Dermis microvascular lymphatic vessel endothelial cell (primary cell): ENCODE measurements at regions not wholly inside any gene's neighbourhood (a gene's known extent, or its start where the extent isn't known, plus 50 kb on each side); places are given as distances from the start of the nearest gene placed in this dataset.
"Not testable (repeated sequence)": the region's sequence is repeated elsewhere in the genome, so short reads cannot be mapped to it uniquely, and the experiment has no call there.

ENCODE experiments used
- DNase-seq, 2 donors: peaks; one replicate each; pipeline versions ENCODE4 v3.0.0 to v3.0.0-alpha.2; 2010; ENCODE audit warnings: low read depth in 2 of 2

DNA sequence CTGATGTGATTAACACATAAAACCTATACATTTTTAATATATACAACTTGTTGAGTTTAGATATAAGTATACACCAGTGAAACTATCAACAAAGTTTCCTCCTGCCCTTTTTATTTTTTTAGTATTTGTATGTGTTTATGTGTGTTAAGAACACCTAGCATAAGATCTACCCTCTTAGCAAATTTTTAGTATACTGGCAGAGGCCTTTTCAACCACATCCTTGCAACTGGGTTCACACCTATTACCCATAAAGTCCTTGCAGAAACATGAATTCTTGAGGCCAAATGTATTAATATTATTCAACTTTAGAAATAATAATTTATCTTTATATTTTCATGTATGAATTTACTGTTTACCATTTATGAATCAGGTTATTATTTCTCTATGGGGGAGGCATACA lies 119.7 kb upstream of the CRIM1 start:
- DNase-seq, result no peak

DNA sequence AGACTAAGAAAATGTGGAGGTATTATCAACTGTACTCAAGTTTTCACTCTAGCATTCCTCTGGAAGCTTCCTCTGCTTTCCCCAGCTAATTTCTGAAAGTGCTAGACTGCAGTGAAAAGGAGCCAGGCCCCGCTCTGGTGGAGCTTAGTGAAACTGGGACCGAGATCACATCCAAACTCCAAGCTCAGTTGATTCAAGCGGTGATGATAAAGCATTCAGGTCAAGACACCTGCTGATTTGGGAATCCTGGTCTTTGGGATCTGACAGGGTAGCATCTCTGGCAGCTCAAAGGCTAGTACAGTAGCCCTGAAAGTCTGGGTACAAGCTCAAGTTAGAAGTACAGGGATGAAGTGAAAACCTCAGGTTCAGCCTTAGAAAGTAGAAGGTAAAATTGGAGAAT lies 120.2 kb upstream of the CRIM1 start:
- DNase-seq, result no peak

DNA sequence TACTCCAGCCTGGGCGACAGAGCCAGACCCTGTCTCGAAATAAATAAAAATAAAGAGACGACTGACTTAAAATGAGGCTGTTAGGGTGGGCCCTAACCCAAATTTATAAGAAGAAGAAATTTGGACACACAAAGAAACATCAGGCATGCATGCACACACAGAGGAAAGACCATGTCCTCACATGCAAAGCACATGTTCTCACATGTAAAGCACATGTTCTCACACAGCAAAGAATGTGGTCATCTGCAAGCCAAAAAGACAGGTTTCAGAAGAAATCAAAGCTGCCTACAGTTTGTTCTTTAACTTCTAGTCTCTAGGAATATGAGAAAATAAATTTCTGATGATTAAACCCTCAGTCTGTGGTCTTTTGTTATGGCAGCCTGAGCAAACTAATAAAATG lies 132.3 kb upstream of the CRIM1 start:
- no peak for DNase-seq

DNA sequence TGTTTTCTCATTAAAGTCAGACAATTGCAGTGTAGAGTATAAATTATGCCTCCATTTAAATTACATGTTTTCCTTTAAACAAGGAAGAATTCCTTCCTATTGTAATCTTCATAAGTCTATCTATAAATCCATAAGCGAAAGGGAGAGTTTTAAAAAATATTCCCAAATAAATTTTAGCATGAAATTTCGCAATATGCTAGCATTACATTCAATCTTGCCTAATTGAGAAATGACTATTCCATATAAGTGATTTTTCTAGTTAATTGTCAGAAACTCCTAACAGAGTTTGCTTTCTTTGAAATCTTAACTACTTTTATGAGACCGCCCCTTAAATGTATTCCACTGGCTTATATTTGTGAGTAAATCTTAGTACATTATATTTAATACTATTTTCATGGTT lies 133.1 kb upstream of the CRIM1 start:
- DNase-seq, result no peak

DNA sequence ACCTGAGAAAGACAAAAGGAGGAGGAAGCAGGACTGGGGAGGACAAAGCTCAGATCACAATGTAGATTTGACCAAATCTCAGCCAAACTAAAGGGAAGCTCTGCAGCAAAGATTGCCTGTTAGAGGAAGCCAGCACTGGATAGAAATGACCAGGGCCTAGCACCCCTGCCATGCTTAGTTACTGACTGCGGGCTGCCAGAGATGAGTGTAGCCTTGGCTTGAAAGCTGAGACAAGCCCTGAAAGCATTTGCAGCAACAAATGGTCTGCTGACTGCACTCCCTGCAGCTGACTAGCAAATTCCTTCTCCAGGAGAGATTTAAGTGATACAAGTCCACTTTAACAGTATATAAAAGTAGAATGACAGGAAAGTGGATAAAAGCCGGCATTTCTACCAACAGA lies 140.9 kb upstream of the CRIM1 start:
- DNase-seq, result no peak

DNA sequence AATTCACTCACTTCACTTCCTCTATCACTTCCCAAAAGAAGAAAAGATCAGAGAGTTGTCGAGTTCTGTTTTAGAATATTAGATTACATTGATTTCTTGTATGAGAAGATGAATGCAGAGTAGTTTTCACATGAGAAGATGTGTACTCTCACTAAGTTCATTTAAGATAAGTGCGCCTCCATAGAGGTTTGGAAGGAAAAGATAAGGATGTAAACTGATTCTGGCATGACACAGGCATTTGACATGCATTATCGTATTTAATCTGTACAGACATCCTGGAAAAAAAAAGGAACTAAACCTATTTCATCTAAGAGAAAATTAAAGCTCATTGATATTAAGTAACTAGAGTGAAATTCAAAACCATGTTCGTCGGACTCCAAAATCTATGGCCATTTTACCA lies 152.2 kb upstream of the CRIM1 start:
- DNase-seq, result no peak

DNA sequence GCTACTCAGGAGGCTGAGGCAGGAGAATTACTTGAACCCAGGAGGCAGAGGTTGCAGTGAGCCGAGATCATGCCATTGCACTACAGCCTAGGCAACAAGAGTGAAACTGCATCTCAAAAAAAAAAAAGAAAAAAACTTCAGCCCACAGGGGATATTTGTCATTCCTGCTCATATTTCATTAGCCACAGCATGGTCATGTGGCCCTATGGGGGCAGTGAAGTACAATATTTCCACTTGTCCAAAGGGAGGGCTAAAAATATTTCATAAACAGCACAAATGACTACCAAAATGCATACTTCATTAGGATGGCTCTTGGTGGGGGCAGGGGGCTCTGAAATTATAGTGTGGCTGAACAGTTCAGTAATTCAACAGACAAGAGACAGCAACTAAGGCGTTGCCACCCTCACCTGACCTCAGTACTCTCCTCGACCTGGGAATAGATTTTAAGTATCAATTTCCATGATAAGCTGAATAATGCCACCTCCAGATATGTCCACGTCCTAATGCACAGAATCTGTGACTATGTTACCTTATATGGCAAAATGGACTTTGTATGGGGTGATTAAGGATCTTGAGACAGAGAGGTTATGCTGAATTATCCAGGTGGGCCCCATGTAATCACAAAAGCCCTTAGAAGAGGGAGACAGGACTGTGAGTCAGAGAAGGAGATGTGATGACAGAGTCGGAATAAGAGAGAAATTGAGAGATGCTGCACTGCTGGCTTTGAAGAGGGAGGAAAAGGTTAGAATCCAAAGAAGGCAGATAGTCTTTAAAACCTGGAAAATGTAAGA lies 158.2 kb upstream of the CRIM1 start:
- DNase-seq, result no peak

DNA sequence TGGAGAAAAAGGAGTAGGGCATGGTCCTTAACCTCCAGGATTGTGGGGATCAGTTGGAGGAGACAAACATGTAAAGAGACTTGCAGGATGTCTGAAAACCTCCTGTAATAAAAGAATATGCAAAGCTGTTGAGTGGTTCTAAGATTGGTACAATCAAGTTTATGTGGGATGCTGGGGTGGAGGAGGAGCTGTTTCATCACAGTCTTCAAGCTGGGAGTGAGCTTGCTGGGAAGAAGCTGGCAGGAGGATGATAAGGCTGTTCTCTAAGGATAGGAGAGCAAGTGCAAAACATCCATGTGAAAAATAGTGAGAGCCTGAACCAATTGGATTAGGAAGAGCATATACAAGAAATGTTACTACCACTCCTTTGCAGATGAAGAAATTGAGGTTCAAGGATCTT lies 161.9 kb upstream of the CRIM1 start:
- no peak for DNase-seq

DNA sequence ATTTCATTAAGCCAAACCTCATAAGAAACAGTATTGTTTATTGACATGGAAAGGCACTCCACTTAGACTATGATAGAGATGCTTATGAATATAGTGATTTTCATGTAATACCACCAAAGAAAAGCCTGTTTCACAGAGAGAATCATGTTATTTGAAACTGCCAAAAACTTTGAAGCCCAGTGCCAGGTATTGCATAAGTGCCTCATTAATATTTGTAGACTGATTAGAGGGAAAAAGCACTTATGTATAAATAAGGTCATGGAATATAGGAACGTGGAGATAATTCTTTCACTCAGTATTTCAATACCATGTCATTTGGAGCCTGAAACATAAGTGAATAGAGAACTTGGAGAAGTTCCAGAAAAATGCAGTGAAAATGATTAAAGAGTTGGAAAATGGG lies 162.6 kb upstream of the CRIM1 start:
- DNase-seq, result no peak

DNA sequence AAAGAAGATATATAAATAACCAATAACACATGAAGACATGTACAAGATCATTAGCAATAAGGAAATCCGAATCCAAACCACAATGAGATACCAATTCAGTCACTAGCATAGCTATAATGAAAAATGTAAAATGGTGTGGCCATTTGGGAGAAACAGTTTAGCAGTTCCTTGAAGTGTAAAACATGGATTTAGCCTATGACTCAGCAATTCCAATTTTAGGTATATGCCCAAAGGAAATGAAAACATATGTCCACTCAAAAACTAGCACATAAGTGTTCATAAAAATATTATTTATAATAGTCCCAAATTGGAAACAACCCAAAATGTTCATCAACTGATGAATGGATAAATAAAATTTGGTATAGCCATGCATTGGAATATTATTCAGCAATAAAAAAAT lies 165.5 kb upstream of the CRIM1 start:
- no peak for DNase-seq

DNA sequence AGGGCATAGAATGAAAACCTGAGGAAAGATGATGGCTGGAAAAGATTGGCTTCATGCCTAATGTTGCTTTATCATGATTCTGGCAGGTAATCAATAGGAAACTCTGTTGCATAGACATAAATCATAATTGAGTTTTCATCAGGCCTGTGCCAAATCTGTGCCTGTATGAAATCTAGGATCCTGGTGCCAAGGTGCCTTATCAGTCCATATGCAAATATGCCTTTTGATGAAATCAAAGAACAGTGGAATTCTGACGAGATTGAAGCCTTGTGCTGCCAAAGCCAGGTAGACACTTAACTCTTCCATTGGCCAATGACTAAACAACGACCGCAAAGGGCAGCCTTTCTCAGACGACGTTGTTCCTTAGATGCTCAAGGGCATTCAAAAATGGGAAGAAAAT lies 170.0 kb upstream of the CRIM1 start:
- DNase-seq, result no peak

DNA sequence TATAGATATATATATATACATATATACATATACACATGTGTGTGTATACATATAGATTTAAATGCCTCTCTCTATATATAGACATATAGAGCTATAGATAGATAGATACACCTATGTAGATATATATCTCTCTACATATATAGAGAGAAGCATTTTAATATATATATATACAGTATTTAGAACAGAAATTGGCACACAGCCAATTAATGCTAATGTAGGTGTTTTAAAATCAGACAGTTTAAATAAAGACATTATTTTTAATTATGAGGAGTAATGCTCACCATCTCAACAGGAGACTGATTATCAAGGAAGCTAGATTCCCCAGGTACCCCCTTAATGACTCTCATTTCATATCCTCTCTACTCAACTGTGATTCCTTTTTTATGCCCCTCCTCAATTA lies 170.7 kb upstream of the CRIM1 start:
- no peak for DNase-seq

DNA sequence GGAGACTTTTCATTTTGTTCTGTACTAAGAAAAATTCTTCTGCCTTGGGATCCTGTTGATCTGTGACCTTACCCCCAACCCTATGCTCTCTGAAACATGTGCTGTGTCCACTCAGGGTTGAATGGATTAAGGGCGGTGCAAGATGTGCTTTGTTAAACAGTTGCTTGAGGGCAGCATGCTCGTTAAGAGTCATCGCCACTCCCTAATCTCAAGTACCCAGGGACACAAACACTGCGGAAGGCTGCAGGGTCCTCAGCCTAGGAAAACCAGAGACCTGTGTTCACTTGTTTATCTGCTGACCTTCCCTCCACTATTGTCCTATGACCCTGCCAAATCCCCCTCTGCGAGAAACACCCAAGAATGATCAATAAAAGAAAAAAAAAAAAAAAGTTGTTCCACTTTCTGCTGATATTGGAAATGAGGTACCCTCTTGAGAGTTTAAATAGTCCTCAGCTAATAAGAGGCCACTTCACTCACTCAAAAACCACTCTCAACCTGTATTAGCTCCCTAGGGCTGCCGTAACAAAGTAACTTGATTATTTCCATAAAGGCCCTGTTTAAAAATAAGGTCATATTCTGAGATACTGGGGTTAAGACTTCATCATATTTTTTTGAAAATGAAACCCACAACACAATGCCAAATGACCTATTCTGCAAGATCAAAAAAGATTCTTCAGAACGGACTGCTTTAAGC lies 174.6 kb upstream of the CRIM1 start:
- not testable (repeated sequence) for DNase-seq

DNA sequence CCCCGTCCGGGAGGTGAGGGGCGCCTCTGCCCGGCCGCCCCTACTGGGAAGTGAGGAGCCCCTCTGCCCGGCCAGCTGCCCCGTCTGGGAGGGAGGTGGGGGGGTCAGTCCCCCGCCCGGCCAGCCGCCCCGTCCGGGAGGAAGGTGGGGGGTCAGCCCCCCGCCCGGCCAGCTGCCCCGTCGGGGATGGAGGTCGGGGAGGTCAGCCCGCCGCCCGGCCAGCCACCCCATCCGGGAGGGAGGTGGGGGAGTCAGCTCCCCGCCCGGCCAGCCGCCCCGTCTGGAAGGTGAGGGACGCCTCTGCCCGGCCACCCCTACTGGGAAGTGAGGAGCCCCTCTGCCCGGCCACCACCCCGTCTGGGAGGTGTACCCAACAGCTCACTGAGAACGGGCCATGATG lies 175.3 kb upstream of the CRIM1 start:
- not testable (repeated sequence) for DNase-seq

DNA sequence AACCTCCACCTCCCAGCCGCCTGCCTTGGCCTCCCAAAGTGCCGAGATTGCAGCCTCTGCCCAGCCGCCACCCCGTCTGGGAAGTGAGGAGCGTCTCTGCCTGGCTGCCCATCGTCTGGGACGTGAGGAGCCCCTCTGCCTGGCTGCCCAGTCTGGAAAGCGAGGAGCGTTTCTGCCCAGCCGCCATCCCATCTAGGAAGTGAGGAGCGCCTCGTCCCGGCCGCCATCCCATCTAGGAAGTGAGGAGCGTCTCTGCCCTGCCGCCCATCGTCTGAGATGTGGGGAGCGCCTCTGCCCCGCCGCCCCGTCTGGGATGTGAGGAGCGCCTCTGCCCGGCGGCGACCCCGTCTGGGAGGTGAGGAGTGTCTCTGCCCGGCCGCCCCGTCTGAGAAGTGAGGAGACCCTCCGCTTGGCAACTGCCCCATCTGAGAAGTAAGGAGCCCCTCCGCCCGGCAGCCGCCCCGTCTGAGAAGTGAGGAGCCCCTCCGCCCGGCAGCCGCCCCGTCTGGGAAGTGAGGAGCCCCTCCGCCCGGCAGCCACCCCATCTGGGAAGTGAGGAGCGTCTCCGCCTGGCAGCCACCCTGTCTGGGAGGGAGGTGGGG lies 175.8 kb upstream of the CRIM1 start:
- not testable (repeated sequence) for DNase-seq

DNA sequence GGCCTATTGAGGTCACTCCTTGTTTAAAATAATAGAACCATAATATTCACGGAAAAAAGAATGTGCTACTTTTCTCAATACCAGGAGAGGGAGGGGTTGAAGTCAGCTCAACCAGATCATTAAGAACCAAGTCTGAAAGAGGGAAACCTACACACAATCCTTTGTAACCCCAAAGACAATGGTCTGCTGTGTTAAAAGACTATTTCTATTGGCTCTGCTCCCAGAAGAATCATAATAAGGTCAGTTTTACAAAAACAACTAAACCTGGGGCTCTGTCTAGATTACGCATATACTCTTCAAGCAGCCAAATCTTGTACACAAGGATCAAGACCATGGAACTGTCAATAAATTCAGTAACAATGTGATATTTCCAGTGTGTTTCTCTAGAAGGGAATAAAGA lies 177.2 kb upstream of the CRIM1 start:
- DNase-seq, result peak in 1 of 2 donors; percentile 31

DNA sequence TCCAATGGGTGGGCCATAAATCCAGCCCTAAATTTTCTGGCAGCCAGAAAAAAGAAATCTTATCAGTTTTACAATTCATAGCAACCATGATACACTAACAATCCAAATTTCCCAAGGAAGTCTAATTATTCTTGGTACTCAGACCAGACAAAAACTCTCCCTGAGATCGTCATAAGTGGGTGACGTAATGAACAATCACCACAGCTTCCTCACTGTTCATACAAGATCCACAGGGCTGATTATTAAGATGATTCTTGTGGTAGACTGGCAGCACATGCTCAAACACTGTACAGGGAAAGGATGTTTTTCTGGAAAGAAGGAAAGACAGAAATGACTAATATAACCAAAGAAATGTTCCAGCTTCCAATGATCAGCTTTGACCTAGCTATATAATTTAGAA lies 178.3 kb upstream of the CRIM1 start:
- DNase-seq, result no peak

DNA sequence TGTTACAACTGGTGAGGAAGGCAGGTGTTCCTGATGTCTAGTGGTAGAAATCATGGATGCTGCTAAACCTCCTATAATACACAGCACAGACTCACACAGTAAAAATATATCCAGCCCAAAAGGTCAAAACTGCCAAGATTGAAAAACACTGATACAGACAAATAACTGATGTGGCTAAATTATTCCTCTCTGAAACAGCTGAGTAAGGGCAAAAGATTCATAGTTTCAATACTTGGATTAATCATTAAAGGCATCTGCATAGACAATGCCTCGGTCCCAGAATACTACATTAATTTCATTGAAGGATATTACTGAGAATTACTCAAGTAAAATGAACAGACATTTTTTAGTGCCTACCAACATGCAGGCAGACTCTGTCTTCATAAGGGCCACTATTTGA lies 180.7 kb upstream of the CRIM1 start:
- DNase-seq, result no peak

DNA sequence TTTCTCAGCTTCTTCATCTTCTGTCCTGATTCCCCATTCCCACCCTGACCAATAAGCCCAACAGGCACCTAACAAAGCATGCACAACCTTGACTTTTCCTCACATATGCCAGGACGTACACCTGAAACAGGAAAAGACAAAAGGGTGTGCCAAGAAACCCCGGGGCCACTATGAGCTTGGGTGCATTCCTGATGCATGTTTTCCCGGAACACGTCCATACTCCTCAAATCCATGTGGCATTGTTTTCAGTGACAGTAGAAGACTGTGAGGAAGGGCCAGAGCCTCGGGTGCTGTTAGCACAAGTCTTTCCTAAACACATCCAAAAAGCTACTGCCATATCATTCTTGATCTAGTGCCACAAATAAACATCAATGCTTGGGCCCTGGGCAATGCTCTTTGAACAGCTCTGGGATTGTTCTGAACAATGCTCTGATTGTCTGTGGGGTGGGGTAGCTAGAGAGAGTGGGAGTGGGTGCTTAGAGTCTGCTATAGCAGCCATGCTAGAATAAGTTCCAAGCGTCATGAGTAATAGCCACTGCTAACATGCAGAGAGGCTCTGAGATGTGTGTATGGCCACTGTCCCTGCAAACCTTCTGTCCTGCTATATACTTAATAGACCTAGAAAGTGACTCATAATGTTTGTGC lies 181.7 kb upstream of the CRIM1 start:
- DNase-seq, result no peak

DNA sequence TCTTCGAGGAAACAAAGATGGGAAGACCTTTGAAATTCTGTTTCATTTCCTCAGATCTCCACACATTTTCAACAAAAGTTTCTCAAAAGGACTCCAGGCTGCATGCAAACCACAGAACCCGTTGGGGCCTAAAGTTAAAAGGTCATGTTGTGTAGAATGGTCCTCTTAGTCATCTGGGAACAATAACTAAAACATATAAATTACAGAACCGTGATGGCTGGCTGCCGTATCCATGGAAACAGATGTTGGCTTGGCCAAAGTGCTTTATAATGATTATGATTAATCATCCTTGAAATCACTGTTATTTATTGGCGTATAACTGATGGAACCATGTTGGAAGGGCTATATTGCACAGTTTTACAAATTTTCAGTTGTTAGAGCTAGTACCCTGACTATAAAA lies 182.8 kb upstream of the CRIM1 start:
- no peak for DNase-seq

DNA sequence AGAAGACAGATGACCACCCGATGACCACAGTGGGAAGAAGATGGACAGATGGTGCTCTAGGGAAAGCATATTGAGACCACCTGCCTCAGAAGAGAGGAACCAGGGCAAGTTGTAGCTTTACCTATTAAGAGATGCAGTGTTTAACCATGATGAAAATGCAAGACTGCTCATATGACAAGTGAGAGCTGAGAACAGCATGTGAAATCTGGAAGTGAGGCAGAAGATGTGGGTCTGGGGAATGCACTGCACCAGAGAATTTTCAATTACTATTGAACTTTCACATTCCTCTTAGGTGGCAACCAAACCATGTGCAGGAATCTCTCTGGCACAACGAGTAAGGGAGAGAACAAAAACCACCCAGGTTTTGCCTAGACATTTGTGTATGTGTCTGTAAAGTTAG lies 184.8 kb upstream of the CRIM1 start:
- no peak for DNase-seq

DNA sequence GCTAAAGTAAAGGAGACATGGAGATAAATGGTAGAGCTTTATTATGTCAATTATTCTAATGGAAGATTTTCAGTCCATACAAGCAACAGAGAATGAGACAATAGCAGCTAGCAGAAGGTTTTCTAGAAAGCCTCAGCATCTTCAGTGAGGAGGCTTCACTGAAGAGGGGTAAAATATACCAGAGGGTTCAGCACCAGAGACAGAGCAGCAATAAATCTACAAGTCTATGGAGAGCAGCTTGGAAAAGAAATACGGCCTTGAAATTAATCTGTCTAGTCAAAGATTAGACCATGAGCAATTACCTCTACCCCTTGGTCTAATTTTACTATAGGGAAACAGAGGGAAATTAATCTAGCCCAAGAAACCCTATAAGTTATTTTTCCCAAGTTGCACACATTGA lies 185.7 kb upstream of the CRIM1 start:
- DNase-seq, result no peak

DNA sequence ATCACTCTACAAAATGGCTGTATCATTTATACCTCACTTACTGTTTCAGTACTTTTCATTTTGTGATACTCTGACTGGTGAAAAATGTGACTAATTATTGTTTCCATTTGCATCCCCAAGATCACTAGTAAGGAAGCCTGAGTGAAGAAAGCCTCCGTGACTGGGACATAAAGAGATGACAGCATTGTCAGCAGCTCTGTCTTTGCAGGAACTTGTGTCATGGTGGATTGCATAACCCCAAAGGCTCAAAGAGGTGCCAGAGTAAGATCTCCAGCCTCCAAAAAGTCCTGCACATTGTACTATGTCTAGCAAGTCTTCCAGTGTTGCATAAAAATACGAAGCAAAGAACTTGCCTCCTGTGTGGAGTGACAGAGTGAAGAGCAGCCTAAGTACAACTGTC lies 187.5 kb upstream of the CRIM1 start:
- DNase-seq, result no peak
